ENCODE measurements at regions not wholly inside any gene's neighbourhood (a gene's known extent, or its start where the extent isn't known, plus 50 kb on each side); places are given as distances from the start of the nearest gene placed in this dataset.

- H3K4me1 ChIP-seq (ENCODE audit: insufficient read depth, low read length), result no peaks in the 10 kb centered on the region
- no peaks in the 10 kb centered on the region for H3K9me3 ChIP-seq (ENCODE audit: low read depth, low read length)
Observed at GRCh38 chr1:181341026-181341632, 142.2 kb upstream of the CACNA1E start.

GRCh38 chr1:181344091-181344490, 139.2 kb upstream of the CACNA1E start:
- H3K27me3 ChIP-seq (ENCODE audit: insufficient read depth, low read length), result no peaks in the 10 kb centered on the region
- no peak overlapping the region for H3K4me3 ChIP-seq (ENCODE audit: low read length)
- no peaks in the 10 kb centered on the region for H3K4me1 ChIP-seq (ENCODE audit: insufficient read depth, low read length)
- H3K9me3 ChIP-seq (ENCODE audit: low read depth, low read length), result no peaks in the 10 kb centered on the region

More at GRCh38 chr1:181341026-181341632, 142.2 kb upstream of the CACNA1E start:
- Histone ChIP-seq H3K4me3 (ENCODE audit: low read length) (no peak overlapping the region), H3K27me3 (ENCODE audit: insufficient read depth, low read length) (no peaks in the 10 kb centered on the region)

GRCh38 chr1:181345146-181345545, 138.2 kb upstream of the CACNA1E start:
- H3K27me3 ChIP-seq (ENCODE audit: insufficient read depth, low read length), result no peaks in the 10 kb centered on the region
- no peak overlapping the region for H3K4me3 ChIP-seq (ENCODE audit: low read length)
- no peaks in the 10 kb centered on the region for H3K4me1 ChIP-seq (ENCODE audit: insufficient read depth, low read length)
- no peaks in the 10 kb centered on the region for H3K9me3 ChIP-seq (ENCODE audit: low read depth, low read length)

GRCh38 chr1:181347495-181348390, 135.6 kb upstream of the CACNA1E start:
- H3K4me3 ChIP-seq (ENCODE audit: low read length), result no peak overlapping the region
- no peaks in the 10 kb centered on the region for H3K4me1 ChIP-seq (ENCODE audit: insufficient read depth, low read length)
- no peaks in the 10 kb centered on the region for H3K9me3 ChIP-seq (ENCODE audit: low read depth, low read length)
- no peaks in the 10 kb centered on the region for H3K27me3 ChIP-seq (ENCODE audit: insufficient read depth, low read length)

GRCh38 chr1:181349512-181349911, 133.8 kb upstream of the CACNA1E start:
- Histone ChIP-seq H3K4me3 (ENCODE audit: low read length) (no peak overlapping the region), H3K9me3 (ENCODE audit: low read depth, low read length) (no peaks in the 10 kb centered on the region), H3K4me1 (ENCODE audit: insufficient read depth, low read length) (no peaks in the 10 kb centered on the region), H3K27me3 (ENCODE audit: insufficient read depth, low read length) (no peaks in the 10 kb centered on the region)

- Histone ChIP-seq H3K9me3 (ENCODE audit: low read depth, low read length) (no peaks in the 10 kb centered on the region), H3K4me1 (ENCODE audit: insufficient read depth, low read length) (no peaks in the 10 kb centered on the region), H3K4me3 (ENCODE audit: low read length) (no peak overlapping the region), H3K27me3 (ENCODE audit: insufficient read depth, low read length) (no peaks in the 10 kb centered on the region)
Observed at GRCh38 chr1:181350131-181350530, 133.2 kb upstream of the CACNA1E start.

- H3K4me3 ChIP-seq (ENCODE audit: low read length), result no peak overlapping the region
- H3K9me3 ChIP-seq (ENCODE audit: low read depth, low read length), result no peaks in the 10 kb centered on the region
- no peaks in the 10 kb centered on the region for H3K27me3 ChIP-seq (ENCODE audit: insufficient read depth, low read length)
- no peaks in the 10 kb centered on the region for H3K4me1 ChIP-seq (ENCODE audit: insufficient read depth, low read length)
Observed at GRCh38 chr1:181351740-181352139, 131.6 kb upstream of the CACNA1E start.

GRCh38 chr1:181352695-181353094, 130.6 kb upstream of the CACNA1E start:
- H3K9me3 ChIP-seq (ENCODE audit: low read depth, low read length), result no peaks in the 10 kb centered on the region
- no peaks in the 10 kb centered on the region for H3K4me1 ChIP-seq (ENCODE audit: insufficient read depth, low read length)
- no peaks in the 10 kb centered on the region for H3K27me3 ChIP-seq (ENCODE audit: insufficient read depth, low read length)
- H3K4me3 ChIP-seq (ENCODE audit: low read length), result no peak overlapping the region

- no peaks in the 10 kb centered on the region for H3K27me3 ChIP-seq (ENCODE audit: insufficient read depth, low read length)
- H3K9me3 ChIP-seq (ENCODE audit: low read depth, low read length), result no peaks in the 10 kb centered on the region
Observed at GRCh38 chr1:181353526-181353925, 129.8 kb upstream of the CACNA1E start.

GRCh38 chr1:181354865-181355264, 128.5 kb upstream of the CACNA1E start:
- no peaks in the 10 kb centered on the region for H3K9me3 ChIP-seq (ENCODE audit: low read depth, low read length)
- H3K27me3 ChIP-seq (ENCODE audit: insufficient read depth, low read length), result no peaks in the 10 kb centered on the region
- H3K4me1 ChIP-seq (ENCODE audit: insufficient read depth, low read length), result no peaks in the 10 kb centered on the region
- no peak overlapping the region for H3K4me3 ChIP-seq (ENCODE audit: low read length)

More at GRCh38 chr1:181353526-181353925, 129.8 kb upstream of the CACNA1E start:
- no peak overlapping the region for H3K4me3 ChIP-seq (ENCODE audit: low read length)
- H3K4me1 ChIP-seq (ENCODE audit: insufficient read depth, low read length), result no peaks in the 10 kb centered on the region

- H3K4me3 ChIP-seq (ENCODE audit: low read length), result no peak overlapping the region
- no peaks in the 10 kb centered on the region for H3K27me3 ChIP-seq (ENCODE audit: insufficient read depth, low read length)
- H3K4me1 ChIP-seq (ENCODE audit: insufficient read depth, low read length), result no peaks in the 10 kb centered on the region
- no peaks in the 10 kb centered on the region for H3K9me3 ChIP-seq (ENCODE audit: low read depth, low read length)
Observed at GRCh38 chr1:181356505-181357340, 126.6 kb upstream of the CACNA1E start.

- Histone ChIP-seq H3K27me3 (ENCODE audit: insufficient read depth, low read length) (no peaks in the 10 kb centered on the region), H3K4me1 (ENCODE audit: insufficient read depth, low read length) (no peaks in the 10 kb centered on the region), H3K4me3 (ENCODE audit: low read length) (no peak overlapping the region), H3K9me3 (ENCODE audit: low read depth, low read length) (no peaks in the 10 kb centered on the region)
Observed at GRCh38 chr1:181359012-181359411, 124.3 kb upstream of the CACNA1E start.

- no peaks in the 10 kb centered on the region for H3K4me1 ChIP-seq (ENCODE audit: insufficient read depth, low read length)
- H3K9me3 ChIP-seq (ENCODE audit: low read depth, low read length), result no peaks in the 10 kb centered on the region
- H3K4me3 ChIP-seq (ENCODE audit: low read length), result no peak overlapping the region
- no peaks in the 10 kb centered on the region for H3K27me3 ChIP-seq (ENCODE audit: insufficient read depth, low read length)
Observed at GRCh38 chr1:181364801-181365200, 118.5 kb upstream of the CACNA1E start.

GRCh38 chr1:181366910-181367309, 116.4 kb upstream of the CACNA1E start:
- Histone ChIP-seq H3K9me3 (ENCODE audit: low read depth, low read length) (no peaks in the 10 kb centered on the region), H3K4me1 (ENCODE audit: insufficient read depth, low read length) (no peaks in the 10 kb centered on the region), H3K4me3 (ENCODE audit: low read length) (no peak overlapping the region), H3K27me3 (ENCODE audit: insufficient read depth, low read length) (no peaks in the 10 kb centered on the region)

- no peaks in the 10 kb centered on the region for H3K27me3 ChIP-seq (ENCODE audit: insufficient read depth, low read length)
- no peaks in the 10 kb centered on the region for H3K9me3 ChIP-seq (ENCODE audit: low read depth, low read length)
- H3K4me1 ChIP-seq (ENCODE audit: insufficient read depth, low read length), result no peaks in the 10 kb centered on the region
- no peak overlapping the region for H3K4me3 ChIP-seq (ENCODE audit: low read length)
Observed at GRCh38 chr1:181369416-181369815, 113.9 kb upstream of the CACNA1E start.
